ENCODE measurements at regions not wholly inside any gene's neighbourhood (a gene's known extent, or its start where the extent isn't known, plus 50 kb on each side); places are given as distances from the start of the nearest gene placed in this dataset.

DNA sequence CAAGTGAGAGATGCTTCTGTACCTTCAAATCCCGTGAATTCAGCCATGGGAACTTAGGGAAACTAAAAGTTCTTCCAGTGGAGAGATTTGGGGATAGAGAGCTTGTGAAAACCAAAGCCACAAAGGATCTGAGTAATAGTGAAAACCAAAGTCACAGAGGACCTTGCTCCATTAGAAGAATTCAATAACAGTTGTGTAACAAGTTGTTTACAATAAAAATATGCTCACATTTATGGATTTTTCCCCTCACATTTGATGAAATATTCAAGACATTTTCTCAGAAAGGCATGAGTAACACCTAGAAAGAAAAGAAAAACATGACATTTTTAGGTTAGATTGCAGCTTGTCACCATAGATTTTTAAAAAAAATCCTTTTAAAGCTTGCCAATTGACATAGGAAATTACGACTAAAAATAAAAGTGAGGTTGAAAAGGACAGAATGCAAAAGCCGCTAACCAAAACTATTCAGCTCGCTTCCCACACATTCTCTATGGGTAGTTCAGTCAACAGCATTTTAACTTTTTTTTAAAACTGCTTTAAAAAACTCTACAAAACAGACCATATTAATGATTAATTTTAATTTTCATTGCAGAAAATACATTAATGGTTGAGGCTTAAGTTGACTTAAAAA is 113.2 kb downstream of the CAND1 start:
- TF ChIP-seq, protein P1, sequence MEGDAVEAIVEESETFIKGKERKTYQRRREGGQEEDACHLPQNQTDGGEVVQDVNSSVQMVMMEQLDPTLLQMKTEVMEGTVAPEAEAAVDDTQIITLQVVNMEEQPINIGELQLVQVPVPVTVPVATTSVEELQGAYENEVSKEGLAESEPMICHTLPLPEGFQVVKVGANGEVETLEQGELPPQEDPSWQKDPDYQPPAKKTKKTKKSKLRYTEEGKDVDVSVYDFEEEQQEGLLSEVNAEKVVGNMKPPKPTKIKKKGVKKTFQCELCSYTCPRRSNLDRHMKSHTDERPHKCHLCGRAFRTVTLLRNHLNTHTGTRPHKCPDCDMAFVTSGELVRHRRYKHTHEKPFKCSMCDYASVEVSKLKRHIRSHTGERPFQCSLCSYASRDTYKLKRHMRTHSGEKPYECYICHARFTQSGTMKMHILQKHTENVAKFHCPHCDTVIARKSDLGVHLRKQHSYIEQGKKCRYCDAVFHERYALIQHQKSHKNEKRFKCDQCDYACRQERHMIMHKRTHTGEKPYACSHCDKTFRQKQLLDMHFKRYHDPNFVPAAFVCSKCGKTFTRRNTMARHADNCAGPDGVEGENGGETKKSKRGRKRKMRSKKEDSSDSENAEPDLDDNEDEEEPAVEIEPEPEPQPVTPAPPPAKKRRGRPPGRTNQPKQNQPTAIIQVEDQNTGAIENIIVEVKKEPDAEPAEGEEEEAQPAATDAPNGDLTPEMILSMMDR (conservative IDR thresholded peaks at IDR 0.05) = no peak
- TF ChIP-seq EZH2 (IDR thresholded peaks at IDR 0.05; ENCODE audit: low read depth) = no peak
